Ovary (tissue), 7 donors: ENCODE measurements at regions not wholly inside any gene's neighbourhood (a gene's known extent, or its start where the extent isn't known, plus 50 kb on each side); places are given as distances from the start of the nearest gene placed in this dataset.

Experiments used
- DNase-seq, 5 donors: peaks; one replicate each; pipeline ENCODE4 v3.0.0-alpha.2; 2019 to 2020
- H3K27ac ChIP-seq, 2 donors: fragments of 200-600 bp; one replicate each; pipeline versions ENCODE4 v1.5.1 to v1.8.0; 2019 to 2022
- H3K27me3 ChIP-seq: fragments of 200-600 bp; one replicate; pipeline ENCODE4 v1.8.0; 2022
- H3K36me3 ChIP-seq: fragments of 200-600 bp; sonication (generic); one replicate; pipeline ENCODE4 v1.5.1; 2019
- H3K4me1 ChIP-seq: one replicate; pipeline ENCODE4 v1.8.1; 2013; ENCODE audit warnings: mild to moderate bottlenecking, moderate library complexity; ENCODE audit not compliant: insufficient read depth
- H3K4me3 ChIP-seq: fragments of 200-600 bp; sonication (generic); one replicate; pipeline ENCODE4 v1.5.1; 2017
- H3K9me3 ChIP-seq, 2 donors: fragments of 200-600 bp in 1 of 2; sonication (generic) in 1 of 2; one replicate each; pipeline versions ENCODE4 v1.5.1 to v1.8.1; 2013 to 2019; ENCODE audit warnings: mild to moderate bottlenecking in 1 of 2, moderate library complexity in 1 of 2
- CTCF ChIP-seq, 3 donors: fragments of 450-650 bp in 2 of 3; fragments of 200-600 bp in 1 of 3; IDR thresholded peaks; one replicate each; pipeline versions ENCODE4 v1.5.1 to v1.8.0; 2016 to 2022; ENCODE audit warnings: antibody characterized with exemption in 3 of 3, mild to moderate bottlenecking in 1 of 3
- EP300 ChIP-seq: sonication (generic); formaldehyde crosslinking; IDR thresholded peaks from one replicate; pipeline ENCODE4 v1.6.1; 2017; ENCODE audit warnings: antibody characterized with exemption
- POLR2A ChIP-seq: fragments of 450-650 bp; IDR thresholded peaks from one replicate; pipeline ENCODE4 v1.6.1; 2017; ENCODE audit warnings: antibody characterized with exemption, mild to moderate bottlenecking, moderate library complexity
- WGBS, 3 donors: extraction: QIAGEN DNeasy Blood & Tissue Kit in 1 of 3; methylation state at CpG; one replicate each; pipeline versions ENCODE4 v1.1.5 to v1.1.7; 2013 to 2017; 5-methylcytosine and 5-hydroxymethylcytosine counted together
- intact Hi-C, 4 donors: fragments of 100-400 bp; cut with DNase I; formaldehyde crosslinking; loops; one replicate each; pipeline versions ENCODE4 v1.11.0 to v1.15.1; 2022 to 2023
- donor health status: DM: no; HTN: no; CAD: no; lungs with moderate emphysema.
- donor health status: DM: no; HTN: no; CAD: no.
- donor health status: Bipolar disorder and iron deficiency.
- donor health status: DM: no; HTN: no; CAD: no.
- donor health status: DM: yes; HTN: yes; CAD: no.

- 91 to 99% (median 94%) methylated on average over 2 of the region's 2 CpGs for WGBS, 3 donors
- no peak overlapping the region for H3K27ac ChIP-seq
Observed at GRCh38 chr12:92369636-92370035, 224.0 kb upstream of the BTG1 start.

GRCh38 chr12:92369056-92369455 is 223.4 kb upstream of the BTG1 start:
- Histone ChIP-seq H3K27me3 (no peaks in the 10 kb centered on the region), H3K4me3 (no peak overlapping the region), H3K27ac (no peak overlapping the region), H3K9me3 (no peaks in the 10 kb centered on the region), H3K36me3 (no peaks in the 10 kb centered on the region), H3K4me1 (no peaks in the 10 kb centered on the region)
- intact Hi-C loops, result no loop called here
- DNase-seq, result no peak
- TF ChIP-seq EP300 (no peak), CTCF (IDR thresholded peaks at IDR 0.05) (no peak), POLR2A (no peak)
- WGBS, 3 donors, result 93 to 97% (median 96%) methylated on average over 3 of the region's 3 CpGs

More at GRCh38 chr12:92369636-92370035, 224.0 kb upstream of the BTG1 start:
- H3K36me3 ChIP-seq, result no peaks in the 10 kb centered on the region
- no peak for DNase-seq
- intact Hi-C loops, result no loop called here
- no peak for TF ChIP-seq EP300
- no peak for TF ChIP-seq CTCF (IDR thresholded peaks at IDR 0.05)
- TF ChIP-seq POLR2A, result no peak
- H3K4me1 ChIP-seq, result no peaks in the 10 kb centered on the region
- H3K4me3 ChIP-seq, result no peak overlapping the region
- no peaks in the 10 kb centered on the region for H3K9me3 ChIP-seq
- H3K27me3 ChIP-seq, result no peaks in the 10 kb centered on the region

- no peaks in the 10 kb centered on the region for H3K36me3 ChIP-seq
- no peak for DNase-seq
- intact Hi-C loops, result no loop called here
- no peak overlapping the region for H3K27ac ChIP-seq
- no peaks in the 10 kb centered on the region for H3K27me3 ChIP-seq
- no peaks in the 10 kb centered on the region for H3K9me3 ChIP-seq
- TF ChIP-seq EP300 (no peak), POLR2A (no peak), CTCF (IDR thresholded peaks at IDR 0.05) (no peak)
- no peak overlapping the region for H3K4me3 ChIP-seq
- H3K4me1 ChIP-seq, result peaks cover 8% of the 10 kb centered on the region
- WGBS, 3 donors, result 93 to 96% (median 95%) methylated on average over 2 of the region's 2 CpGs
Observed at GRCh38 chr12:92365836-92366235, 220.2 kb upstream of the BTG1 start.

- no peak for DNase-seq
- Histone ChIP-seq H3K27me3 (no peaks in the 10 kb centered on the region), H3K4me3 (no peak overlapping the region), H3K4me1 (peaks cover 8% of the 10 kb centered on the region), H3K36me3 (no peaks in the 10 kb centered on the region), H3K27ac (no peak overlapping the region), H3K9me3 (no peaks in the 10 kb centered on the region)
- intact Hi-C loops, result no loop called here
- WGBS, 3 donors, result 95 to 98% (median 96%) methylated on average over 1 of the region's 1 CpG
- no peak for TF ChIP-seq EP300
- TF ChIP-seq POLR2A, result no peak
- no peak for TF ChIP-seq CTCF (IDR thresholded peaks at IDR 0.05)
Observed at GRCh38 chr12:92365333-92365732, 219.7 kb upstream of the BTG1 start.
